Stimulated activated CD4-positive, alpha-beta T cell treated with anti-CD3 and anti-CD28 coated beads, Interleukin-15, amount 100 ng/mL, for 1 hour (primary cell): ENCODE measurements at regions not wholly inside any gene's neighbourhood (a gene's known extent, or its start where the extent isn't known, plus 50 kb on each side); places are given as distances from the start of the nearest gene placed in this dataset.
"Not testable (repeated sequence)": the region's sequence is repeated elsewhere in the genome, so short reads cannot be mapped to it uniquely, and the experiment has no call there.

Experiments
- DNase-seq, 2 donors: peaks; one replicate each; pipeline ENCODE4 v3.0.0-alpha.2; 2020; ENCODE audit warnings: low read depth in 1 of 2, low spot score in 1 of 2

DNA sequence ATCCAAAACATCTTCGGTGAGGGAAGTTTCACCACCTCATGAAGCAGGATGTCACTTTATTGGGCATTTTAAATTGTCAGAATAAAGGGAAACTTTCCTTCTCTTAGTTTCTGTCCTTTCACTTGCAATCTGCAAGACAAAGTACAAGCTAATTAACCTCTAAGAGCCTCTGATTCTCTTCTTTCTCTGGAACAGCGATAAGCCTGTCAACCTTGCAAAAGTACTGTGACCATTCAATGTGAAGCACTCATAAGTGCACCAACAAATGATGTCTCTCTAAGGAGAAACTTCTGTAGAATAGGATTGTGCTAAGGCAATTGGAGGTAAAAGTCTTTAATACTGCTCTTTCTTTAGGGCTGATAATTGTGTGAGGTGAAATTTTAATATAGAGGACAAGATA is 1622.3 kb downstream of the CDH8 start:
- DNase-seq, result no peak

DNA sequence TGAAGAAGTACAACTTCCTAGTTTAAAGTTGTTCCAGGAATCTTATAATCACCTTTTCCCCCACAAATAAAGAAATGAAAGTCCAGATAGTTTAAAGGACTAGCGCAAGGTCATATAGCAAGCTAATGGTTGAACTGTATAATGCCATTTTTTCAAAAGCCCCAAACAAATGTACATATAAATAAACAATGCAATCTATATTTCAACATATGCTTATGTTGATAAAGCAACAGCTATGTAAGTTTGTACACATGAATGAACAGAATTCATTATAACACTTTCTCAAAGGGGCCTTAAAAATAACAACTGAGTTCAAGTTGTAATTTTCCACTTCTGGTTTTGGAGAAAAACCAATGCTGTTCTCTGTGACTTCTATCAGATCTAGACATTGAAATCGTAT is 1628.6 kb downstream of the CDH8 start:
- no peak for DNase-seq

DNA sequence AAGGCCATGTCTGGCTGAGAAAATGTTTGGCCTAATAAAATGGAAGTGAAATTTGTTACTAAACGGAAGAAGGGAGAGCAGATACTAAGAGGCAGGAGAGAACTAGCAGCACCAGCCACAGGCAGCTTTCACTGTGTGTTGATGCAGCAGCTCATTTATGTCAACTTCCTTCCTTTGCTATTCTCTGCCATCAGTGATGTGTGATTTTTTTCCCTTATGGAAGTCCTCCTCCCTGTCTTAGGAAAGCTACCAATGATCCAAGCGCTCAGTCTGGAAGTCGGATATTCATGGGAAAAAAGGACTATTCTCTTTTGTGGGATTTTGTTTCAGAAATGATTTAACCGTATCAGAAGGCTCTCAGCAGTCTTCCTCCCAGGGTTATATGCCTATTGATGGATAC is 1629.2 kb downstream of the CDH8 start:
- no peak for DNase-seq

DNA sequence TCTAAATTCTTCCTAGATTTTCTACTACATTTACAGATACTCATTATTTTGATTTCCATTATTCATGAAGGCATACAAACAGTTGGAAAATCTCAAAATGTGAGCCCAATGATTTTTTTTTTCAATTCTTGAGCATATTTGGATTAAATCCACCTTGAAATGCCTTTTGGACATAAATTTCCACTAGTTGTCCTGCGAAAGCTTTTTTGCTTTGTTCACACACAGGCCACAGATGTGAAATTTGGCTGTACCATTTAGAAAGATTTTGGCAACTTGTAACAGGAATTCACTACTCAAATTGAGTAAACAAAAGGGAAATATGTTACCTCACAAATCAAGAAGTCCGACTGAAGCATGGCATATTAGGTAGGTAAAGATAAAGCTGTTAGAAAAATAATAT is 1631.0 kb downstream of the CDH8 start:
- DNase-seq, result no peak

DNA sequence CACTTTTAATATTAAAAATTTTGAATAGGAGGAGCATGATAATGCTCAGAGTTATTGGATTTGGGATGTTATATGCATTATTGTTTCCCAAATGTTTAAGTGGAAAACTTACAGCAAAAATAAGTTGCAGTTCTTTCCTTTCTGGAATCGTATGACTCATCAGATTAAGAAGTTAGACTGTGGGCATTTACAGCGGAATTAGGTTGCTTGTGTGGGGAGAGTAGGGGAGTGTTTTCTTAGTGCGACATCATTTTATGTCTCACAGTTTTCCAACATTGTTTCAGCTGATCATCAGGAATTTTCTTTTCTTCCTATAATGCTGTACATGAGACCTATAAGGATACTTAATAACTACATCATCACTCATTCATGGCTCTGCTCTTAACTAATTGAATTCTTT is 1631.8 kb downstream of the CDH8 start:
- no peak for DNase-seq

DNA sequence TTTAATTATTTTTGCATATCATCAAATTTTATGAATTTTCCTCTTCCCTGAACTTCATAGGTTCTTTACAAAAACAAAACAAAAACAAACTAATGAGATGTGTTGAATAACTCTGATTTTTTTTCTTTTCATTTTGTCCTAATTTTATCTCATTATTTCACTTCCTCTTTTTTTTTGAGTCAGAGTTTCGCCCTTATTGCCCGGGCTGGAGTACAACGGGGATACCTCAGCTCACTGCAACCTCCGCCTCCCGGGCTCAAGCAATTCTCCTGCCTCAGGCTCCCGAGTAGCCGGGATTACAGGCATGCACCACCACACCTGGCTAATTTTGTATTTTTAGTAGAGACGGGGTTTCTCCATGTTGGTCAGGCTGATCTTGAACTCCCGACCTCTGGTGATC is 1633.3 kb downstream of the CDH8 start:
- DNase-seq, result not testable (repeated sequence)

DNA sequence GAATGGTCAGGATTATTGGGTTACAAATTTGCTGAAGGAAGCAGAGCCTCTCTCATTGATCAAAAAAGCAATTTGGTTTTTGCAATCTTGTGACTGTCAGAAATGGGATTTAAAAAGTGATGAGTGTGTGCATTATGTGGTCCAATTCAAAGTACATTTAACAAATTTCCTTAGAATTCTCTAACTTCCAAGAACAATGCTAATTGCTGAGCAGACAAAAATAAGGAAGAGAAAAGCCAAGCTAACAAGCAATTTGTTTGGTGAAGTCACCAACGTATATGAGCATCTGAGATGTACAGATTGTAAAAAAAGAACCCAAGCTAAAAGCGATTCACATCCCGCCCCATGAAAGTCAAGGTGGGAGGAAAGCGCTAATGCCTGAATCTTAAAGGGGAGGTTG is 1643.9 kb downstream of the CDH8 start:
- DNase-seq, result no peak

DNA sequence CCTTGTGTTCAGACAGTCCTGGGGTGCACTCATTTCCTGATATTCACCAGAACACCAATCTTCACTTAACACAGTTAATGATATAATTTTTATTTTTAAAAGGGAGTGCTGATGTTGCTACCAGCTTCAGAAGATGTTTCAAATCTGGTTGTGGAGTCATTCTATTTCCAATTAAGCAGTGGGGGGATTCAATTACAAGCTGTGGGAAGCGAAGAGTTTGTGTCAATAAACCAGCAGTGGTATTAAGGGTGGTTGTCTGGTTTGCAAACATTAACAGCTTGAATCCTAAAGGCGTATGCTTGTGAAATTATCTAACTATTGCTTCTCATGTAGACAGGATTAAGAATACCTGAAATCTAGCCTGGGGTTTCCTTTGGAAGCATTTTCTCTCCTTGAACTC is 1637.5 kb upstream of the GOT2 start:
- no peak for DNase-seq

DNA sequence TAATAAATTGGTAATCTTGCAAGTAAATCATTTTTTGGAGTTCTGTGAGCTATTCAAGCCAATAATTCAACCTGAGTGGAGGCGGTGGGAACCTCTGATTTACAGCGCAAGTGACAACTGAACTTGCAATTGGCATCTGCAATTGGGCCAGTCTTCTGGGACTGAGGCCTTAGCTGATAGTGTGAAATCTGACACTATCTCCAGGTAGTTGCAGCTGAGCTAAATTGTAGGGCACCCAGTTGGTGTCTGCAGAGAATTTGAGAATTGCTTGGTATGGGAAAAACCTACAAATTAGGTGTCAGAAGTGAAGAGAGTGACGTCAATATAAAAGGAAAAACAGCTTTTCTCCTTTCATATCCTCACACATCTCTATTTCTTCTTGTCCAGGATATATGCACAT is 1633.6 kb upstream of the GOT2 start:
- no peak for DNase-seq

DNA sequence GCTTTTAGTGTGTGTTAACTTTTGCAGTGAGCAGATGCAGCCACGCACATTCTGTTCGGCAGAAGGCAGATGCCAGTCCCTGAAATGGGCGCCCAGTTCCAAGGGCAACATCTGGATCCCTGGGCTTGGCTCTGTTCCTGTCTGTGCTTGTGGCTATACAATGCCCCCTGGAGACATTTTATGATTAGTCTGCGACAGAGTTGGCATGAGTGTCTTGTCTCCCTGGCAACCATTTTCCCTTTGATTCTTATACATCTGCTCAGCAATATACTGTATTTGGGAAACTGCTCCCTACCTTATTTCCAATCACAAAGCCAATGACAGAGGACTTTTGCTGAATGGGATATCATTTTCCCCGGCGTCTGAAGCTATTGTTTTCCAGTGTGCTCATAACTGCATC is 1629.5 kb upstream of the GOT2 start:
- no peak for DNase-seq

DNA sequence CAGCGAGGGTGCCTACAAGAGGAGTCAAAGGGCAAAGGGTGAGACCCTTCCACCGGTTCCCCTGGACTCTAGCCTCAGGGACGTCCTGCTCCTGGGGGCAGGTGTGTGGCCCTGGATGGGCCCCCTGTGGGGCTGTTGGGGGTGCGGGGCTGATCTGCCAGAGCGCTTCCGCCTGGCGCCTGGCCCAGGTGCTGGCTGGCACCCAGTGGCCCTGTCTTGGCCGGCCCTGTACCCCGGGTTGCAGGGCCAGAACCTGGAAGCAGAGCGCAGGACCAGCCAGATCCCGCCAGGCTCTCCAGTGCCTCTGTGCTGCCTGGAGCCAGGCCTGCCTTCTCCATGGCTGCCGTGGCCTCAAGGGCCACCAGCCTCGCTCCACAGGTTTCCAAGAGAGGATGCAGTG is 1625.8 kb upstream of the GOT2 start:
- DNase-seq, result not testable (repeated sequence)

DNA sequence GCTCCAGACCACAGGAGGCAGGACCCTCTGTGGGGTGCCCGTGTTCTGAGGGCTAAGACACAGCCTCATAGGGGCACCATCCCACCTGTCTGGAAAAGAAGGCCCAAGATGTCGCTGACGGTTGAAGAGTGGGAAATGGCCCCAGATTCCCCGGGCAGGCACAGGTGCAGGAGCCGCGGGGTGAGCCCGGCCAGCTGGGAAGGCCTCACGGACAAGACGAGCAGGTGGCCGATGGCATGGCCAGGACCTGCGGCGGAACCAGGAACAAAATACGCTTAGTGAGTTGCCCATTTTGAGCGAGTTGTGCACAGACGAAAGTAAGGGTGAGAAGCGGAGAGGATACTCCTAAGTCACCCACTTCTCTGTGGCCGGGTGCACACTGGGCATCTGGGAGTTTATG is 1625.3 kb upstream of the GOT2 start:
- not testable (repeated sequence) for DNase-seq

DNA sequence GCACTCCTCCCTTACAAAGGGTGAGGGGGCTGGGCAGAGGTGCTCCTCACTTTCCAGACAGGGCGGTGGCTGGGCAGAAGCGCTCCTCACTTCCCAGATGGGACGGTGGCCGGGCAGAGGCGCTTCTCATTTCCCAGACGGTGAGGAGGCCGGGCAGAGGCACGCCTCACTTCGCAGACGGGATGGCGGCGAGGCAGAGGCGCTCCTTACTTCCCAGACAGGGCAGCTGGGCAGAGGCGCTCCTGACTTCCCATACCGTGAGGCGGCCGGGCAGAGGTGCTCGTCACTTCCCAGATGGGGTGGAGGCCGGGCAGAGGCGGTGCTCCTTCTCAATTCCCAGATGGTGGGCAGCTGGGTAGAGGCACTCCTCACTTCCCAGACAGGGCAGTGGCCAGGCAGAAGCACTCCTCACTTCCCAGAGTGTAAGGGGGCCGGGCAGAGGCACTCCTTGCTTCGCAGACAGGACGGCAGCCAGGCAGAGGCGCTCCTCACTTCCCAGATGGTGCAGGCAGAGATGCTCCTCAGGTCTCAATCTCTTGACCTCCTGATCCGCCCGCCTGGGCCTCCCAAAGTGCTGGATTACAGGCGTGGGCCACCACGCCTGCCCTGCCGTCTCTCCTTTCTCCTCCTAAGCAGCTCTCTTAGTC is 1623.9 kb upstream of the GOT2 start:
- DNase-seq, result not testable (repeated sequence)

DNA sequence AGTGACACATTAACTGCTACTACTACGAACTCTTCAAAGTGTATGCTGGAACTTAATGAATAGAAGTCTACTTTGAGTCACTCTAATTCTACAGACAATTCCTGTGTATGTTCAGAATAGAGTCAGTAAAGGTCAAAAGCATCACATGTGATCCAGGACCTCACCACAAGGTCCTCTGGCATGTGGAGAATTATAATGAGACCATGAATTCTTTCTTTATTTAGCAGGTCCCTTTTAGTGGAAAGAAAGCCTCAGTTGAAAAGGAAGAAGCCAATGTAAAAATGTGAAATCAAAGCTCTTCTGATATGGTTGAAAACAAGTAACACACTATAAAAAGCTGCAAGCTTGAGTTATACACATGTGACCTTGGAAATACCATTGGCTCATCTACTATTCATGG is 1612.1 kb upstream of the GOT2 start:
- DNase-seq, result no peak

DNA sequence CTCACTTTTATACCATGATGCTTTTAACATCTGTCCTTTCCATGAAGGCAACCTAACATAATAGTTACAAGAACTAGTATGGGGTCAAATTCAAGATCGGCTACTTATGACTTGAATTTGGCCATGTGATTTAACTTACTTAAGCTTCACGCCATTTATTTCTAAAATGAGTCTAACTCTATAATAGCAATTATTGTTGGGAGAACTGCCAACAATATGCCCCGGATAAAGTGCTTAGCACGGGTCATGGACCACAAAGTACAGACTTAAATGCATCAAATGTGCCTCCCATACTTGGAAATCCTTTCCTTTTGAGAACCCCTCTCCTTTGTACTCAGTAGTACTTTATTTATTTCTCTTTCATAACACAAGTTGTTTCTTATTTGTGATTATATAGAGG is 1603.6 kb upstream of the GOT2 start:
- no peak for DNase-seq

DNA sequence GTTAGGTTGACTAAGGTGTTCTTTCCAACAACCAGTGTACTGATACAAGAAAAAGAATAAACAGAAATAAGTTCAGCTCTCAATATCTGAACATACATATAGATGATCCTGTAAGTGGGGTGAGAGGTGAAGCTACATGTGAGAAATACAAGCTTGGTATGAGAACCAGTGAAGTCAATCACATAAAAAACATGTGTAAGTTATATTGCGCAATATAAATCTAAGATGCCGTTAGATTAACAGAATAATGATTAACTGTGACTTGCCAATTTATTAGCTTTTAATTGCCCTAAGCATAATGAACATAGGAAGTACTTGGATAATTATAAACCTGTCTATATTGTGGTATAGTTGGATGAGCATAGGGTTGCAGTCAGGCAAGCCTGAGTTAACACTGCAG is 1597.1 kb upstream of the GOT2 start:
- DNase-seq, result no peak

DNA sequence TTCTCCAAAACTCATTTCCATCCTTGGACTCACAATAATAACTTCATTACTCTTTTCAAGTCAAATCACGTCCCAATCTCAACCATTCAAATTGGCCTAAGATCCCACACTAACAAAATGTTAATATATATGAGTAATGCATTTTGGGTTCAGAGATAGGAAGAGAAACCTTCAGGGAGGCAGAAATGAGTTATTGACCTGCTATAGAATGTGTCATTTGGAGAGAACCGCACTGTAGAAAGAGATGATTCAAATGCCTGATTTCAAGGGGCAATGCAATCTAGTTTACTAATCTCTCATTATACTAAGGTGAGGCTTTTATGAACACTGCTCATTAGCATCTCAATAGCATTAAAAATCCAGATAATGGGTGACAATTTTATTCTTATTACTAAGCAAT is 1595.0 kb upstream of the GOT2 start:
- no peak for DNase-seq

DNA sequence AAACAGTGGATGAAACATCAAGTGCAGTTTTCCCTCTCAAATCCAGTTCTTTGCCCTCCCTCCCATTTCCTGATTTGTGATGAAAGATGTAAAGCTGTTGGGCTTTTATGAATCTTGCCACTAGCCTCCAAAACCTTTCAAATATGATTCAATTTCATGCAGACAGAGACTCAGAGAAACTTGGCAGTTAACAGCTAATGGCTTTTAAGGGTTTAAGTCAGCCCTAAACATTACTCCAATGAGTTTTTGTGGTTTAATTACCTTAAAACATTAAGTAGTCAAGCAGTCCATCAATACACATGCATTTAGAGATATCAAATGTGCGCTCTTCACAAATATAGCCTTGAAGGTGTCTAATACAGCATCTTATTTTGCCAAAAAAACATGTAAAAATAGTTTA is 1594.0 kb upstream of the GOT2 start:
- no peak for DNase-seq

DNA sequence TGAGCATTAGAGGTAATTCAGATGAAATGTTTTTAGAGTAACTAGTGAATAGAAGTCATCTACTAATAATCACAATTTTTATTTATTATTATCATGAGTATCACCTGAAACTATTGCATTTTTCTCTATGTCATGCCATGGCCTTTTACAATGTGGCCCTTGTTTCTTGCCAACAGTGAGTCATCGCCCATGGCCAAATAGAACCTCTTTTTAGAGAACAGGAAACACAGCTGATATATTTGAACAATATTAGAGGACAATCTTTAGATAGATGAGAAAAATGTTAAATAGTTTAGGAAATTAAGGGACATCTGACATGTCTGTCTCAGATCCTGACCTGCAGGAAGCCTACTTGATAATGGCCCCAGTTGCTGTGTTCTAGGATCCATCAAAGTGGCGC is 1584.4 kb upstream of the GOT2 start:
- DNase-seq, result no peak

DNA sequence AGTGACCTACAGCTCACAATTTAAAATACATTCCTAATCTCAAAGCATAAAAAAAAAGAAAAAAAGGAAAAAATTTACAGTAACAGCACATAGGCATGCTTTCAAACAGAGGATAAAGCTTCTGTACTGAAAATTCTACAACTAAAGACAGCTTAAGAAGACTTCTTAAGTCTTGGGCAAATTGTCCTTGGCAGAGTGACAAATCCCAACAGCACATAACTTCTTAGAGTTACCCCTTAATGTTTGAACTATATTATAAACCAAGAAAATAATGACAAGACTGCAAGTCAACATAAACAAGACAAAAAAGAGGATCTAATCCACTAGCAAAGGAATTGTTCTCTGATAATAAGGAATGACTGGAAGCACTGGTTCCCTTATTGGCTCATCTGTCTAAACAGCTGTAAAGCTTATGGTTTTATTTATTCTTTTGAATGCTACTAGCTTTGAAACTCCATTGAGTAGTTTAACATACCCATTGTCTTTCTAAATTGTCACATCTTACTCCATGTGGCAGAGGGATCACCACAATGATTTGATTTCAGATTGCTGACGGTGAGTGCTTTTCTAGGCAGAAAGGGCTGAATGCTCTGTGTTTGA is 1576.8 kb upstream of the GOT2 start:
- DNase-seq, result no peak

DNA sequence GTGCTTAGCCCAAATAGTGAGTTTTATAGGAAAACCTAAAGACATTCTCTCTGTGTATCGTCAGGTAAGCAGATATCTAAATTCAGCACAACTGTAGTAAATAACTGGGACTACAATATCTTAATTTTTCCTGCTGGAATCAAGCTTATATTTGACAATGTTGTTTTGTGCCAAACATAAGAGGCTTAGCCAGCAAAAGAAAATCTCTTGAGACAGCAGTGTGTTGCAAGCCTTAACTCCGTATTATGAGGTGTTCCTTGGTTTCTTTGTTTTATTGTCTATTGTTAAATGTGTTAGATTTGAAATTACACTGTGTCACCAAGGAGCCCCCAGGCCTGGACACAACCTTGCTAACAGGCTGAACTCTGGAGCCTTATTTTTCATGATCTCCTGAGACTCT is 1570.6 kb upstream of the GOT2 start:
- DNase-seq, result no peak

DNA sequence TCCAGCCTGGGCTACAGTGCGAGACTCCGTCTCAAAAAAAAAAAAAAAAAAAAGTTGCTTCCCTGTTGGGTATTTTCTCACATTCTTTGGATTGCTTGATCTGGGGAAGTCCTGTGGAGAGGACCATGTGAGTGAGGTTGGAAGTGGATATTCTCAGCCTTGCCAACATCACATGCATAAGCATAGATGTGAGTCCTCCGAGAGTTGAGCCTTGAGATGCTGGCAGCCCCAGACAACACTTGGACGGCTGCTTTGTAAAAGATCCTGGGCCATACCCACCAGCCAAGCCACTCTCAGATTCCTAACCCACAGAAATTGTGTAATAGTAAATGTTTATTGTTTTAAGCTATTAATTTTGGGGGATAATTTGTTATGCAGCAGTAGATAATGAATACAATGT is 1570.0 kb upstream of the GOT2 start:
- DNase-seq, result no peak

DNA sequence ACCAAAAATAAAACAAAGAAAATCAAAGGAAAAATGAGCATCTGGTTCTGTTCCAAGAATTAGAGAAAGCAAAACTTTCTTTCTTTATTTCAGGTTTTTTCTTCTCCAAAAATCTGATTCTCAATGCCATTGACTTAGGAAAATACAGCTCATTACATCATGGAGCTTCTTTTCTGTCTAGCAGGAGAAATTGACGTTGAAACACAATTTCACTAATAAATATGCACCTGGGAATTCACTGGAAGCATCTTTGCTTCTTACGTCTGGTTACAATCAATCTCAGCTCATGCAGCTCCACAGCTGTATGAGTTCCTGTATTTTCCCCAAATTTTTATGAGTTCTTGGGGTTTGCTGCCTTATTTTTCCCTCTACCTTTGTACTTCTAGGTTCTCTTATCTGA is 1568.6 kb upstream of the GOT2 start:
- DNase-seq, result no peak
